NCI-H748 treated with DMSO at 0.1 percent for 48 hours (cell line): ENCODE measurements at regions not wholly inside any gene's neighbourhood (a gene's known extent, or its start where the extent isn't known, plus 50 kb on each side); places are given as distances from the start of the nearest gene placed in this dataset.
"Not testable (repeated sequence)": the region's sequence is repeated elsewhere in the genome, so short reads cannot be mapped to it uniquely, and the experiment has no call there.

Experiments used
- DNase-seq: peaks from one replicate; lab custom pipeline; 2025; lab: John Stamatoyannopoulos, UW

GRCh38 chr2:33958591-33958990 lies 359.5 kb upstream of the FAM98A start:
- DNase-seq = no peak

- no peak for DNase-seq
Measured at GRCh38 chr2:33949371-33949770, 350.3 kb upstream of the FAM98A start.

GRCh38 chr2:33946193-33946592 lies 347.1 kb upstream of the FAM98A start:
- DNase-seq = no peak

GRCh38 chr2:33933203-33933602 lies 334.1 kb upstream of the FAM98A start:
- no peak for DNase-seq

- DNase-seq = no peak
Measured at GRCh38 chr2:33931164-33931563, 332.1 kb upstream of the FAM98A start.

GRCh38 chr2:33929467-33929866 lies 330.4 kb upstream of the FAM98A start:
- DNase-seq = no peak

- DNase-seq = no peak
Measured at GRCh38 chr2:33927756-33928155, 328.7 kb upstream of the FAM98A start.

- no peak for DNase-seq
Measured at GRCh38 chr2:33925311-33925710, 326.2 kb upstream of the FAM98A start.

- no peak for DNase-seq
Measured at GRCh38 chr2:33924586-33925169, 325.6 kb upstream of the FAM98A start.

- no peak for DNase-seq
Measured at GRCh38 chr2:33917252-33917651, 318.2 kb upstream of the FAM98A start.

GRCh38 chr2:33913071-33913616 lies 314.0 kb upstream of the FAM98A start:
- no peak for DNase-seq

GRCh38 chr2:33911327-33911726 lies 312.2 kb upstream of the FAM98A start:
- DNase-seq = no peak

GRCh38 chr2:33909945-33910695 lies 311.0 kb upstream of the FAM98A start:
- DNase-seq = no peak

- no peak for DNase-seq
Measured at GRCh38 chr2:33907866-33908265, 308.8 kb upstream of the FAM98A start.

GRCh38 chr2:33906129-33906528 lies 307.0 kb upstream of the FAM98A start:
- not testable (repeated sequence) for DNase-seq

GRCh38 chr2:33904801-33905200 lies 305.7 kb upstream of the FAM98A start:
- DNase-seq = no peak

- no peak for DNase-seq
Measured at GRCh38 chr2:33903701-33904100, 304.6 kb upstream of the FAM98A start.

- DNase-seq = no peak
Measured at GRCh38 chr2:33903215-33903614, 304.1 kb upstream of the FAM98A start.

- no peak for DNase-seq
Measured at GRCh38 chr2:33900610-33901009, 301.5 kb upstream of the FAM98A start.

- DNase-seq = no peak
Measured at GRCh38 chr2:33897741-33898140, 298.6 kb upstream of the FAM98A start.

- no peak for DNase-seq
Measured at GRCh38 chr2:33893824-33894223, 294.7 kb upstream of the FAM98A start.

GRCh38 chr2:33891616-33892015 lies 292.5 kb upstream of the FAM98A start:
- no peak for DNase-seq

GRCh38 chr2:33890686-33891085 lies 291.6 kb upstream of the FAM98A start:
- DNase-seq = no peak
